ENCODE measurements at regions not wholly inside any gene's neighbourhood (a gene's known extent, or its start where the extent isn't known, plus 50 kb on each side); places are given as distances from the start of the nearest gene placed in this dataset.

GRCh38 chr1:194355488-194356106 is 1169.2 kb upstream of the B3GALT2 start:
- H2AFZ ChIP-seq (ENCODE audit: low read length), result no peak overlapping the region
- H3K4me3 ChIP-seq (ENCODE audit: low read depth, low read length, poor library complexity, severe bottlenecking), result no peak overlapping the region
- H3K27ac ChIP-seq (ENCODE audit: low read depth, low read length, poor library complexity, severe bottlenecking), result no peak overlapping the region
- H4K20me1 ChIP-seq (ENCODE audit: insufficient read depth, low read length), result no peaks in the 10 kb centered on the region
- H3K9me3 ChIP-seq (ENCODE audit: low read length), result no peaks in the 10 kb centered on the region
- peaks cover 4% of the 10 kb centered on the region for H3K4me1 ChIP-seq (ENCODE audit: insufficient read depth, low read length, poor library complexity, severe bottlenecking)
- no peak for DNase-seq (ENCODE audit: low spot score)
- BruUV-seq (replicated peaks), result no TSS peak
- no peak overlapping the region for H3K4me2 ChIP-seq (ENCODE audit: low read length)
- CTCF ChIA-PET (ENCODE audit: unreplicated experiment), result no interaction called here
- no peaks in the 10 kb centered on the region for H3K79me2 ChIP-seq (ENCODE audit: insufficient read depth, low read depth, low read length)
- no peak for TF ChIP-seq EZH2phosphoT487 (IDR thresholded peaks at IDR 0.05; ENCODE audit: borderline replicate concordance, low read depth, low read length)
- no peak for TF ChIP-seq CTCF (conservative IDR thresholded peaks at IDR 0.05; ENCODE audit: low read length)
- no peaks in the 10 kb centered on the region for H3K9me2 ChIP-seq (ENCODE audit: insufficient read depth, low read length)
- no peaks in the 10 kb centered on the region for H3K36me3 ChIP-seq (ENCODE audit: insufficient read depth, low read length)
- POLR2A ChIA-PET, result interaction anchor here (1.0 kb wide), 1 partner anchor 12 kb away, joined by 3 read pairs; no protein-coding TSS in a partner anchor
- intact Hi-C loops (cut with micrococcal nuclease; ENCODE audit: unreplicated experiment), result no loop called here

GRCh38 chr1:194353121-194353520 is 1166.7 kb upstream of the B3GALT2 start:
- no peak overlapping the region for H3K4me2 ChIP-seq (ENCODE audit: low read length)
- H3K9me3 ChIP-seq (ENCODE audit: low read length), result no peaks in the 10 kb centered on the region
- no peak overlapping the region for H3K4me3 ChIP-seq (ENCODE audit: low read depth, low read length, poor library complexity, severe bottlenecking)
- intact Hi-C loops (cut with micrococcal nuclease; ENCODE audit: unreplicated experiment), result no loop called here
- no peak overlapping the region for H2AFZ ChIP-seq (ENCODE audit: low read length)
- CTCF ChIA-PET (ENCODE audit: unreplicated experiment), result no interaction called here
- no peaks in the 10 kb centered on the region for H3K79me2 ChIP-seq (ENCODE audit: insufficient read depth, low read depth, low read length)
- BruUV-seq (replicated peaks), result no TSS peak
- POLR2A ChIA-PET, result no interaction called here
- H3K4me1 ChIP-seq (ENCODE audit: insufficient read depth, low read length, poor library complexity, severe bottlenecking), result peaks cover 4% of the 10 kb centered on the region
- TF ChIP-seq EZH2phosphoT487 (IDR thresholded peaks at IDR 0.05; ENCODE audit: borderline replicate concordance, low read depth, low read length) (no peak), CTCF (conservative IDR thresholded peaks at IDR 0.05; ENCODE audit: low read length) (no peak)
- no peaks in the 10 kb centered on the region for H3K9me2 ChIP-seq (ENCODE audit: insufficient read depth, low read length)
- no peaks in the 10 kb centered on the region for H4K20me1 ChIP-seq (ENCODE audit: insufficient read depth, low read length)
- DNase-seq (ENCODE audit: low spot score), result no peak
- no peak overlapping the region for H3K27ac ChIP-seq (ENCODE audit: low read depth, low read length, poor library complexity, severe bottlenecking)
- H3K36me3 ChIP-seq (ENCODE audit: insufficient read depth, low read length), result no peaks in the 10 kb centered on the region

GRCh38 chr1:194347200-194347599 is 1160.8 kb upstream of the B3GALT2 start:
- no peaks in the 10 kb centered on the region for H4K20me1 ChIP-seq (ENCODE audit: insufficient read depth, low read length)
- intact Hi-C loops (cut with micrococcal nuclease; ENCODE audit: unreplicated experiment), result no loop called here
- no peaks in the 10 kb centered on the region for H3K9me2 ChIP-seq (ENCODE audit: insufficient read depth, low read length)
- no peak overlapping the region for H3K4me2 ChIP-seq (ENCODE audit: low read length)
- H3K79me2 ChIP-seq (ENCODE audit: insufficient read depth, low read depth, low read length), result no peaks in the 10 kb centered on the region
- no peaks in the 10 kb centered on the region for H3K9me3 ChIP-seq (ENCODE audit: low read length)
- H3K4me3 ChIP-seq (ENCODE audit: low read depth, low read length, poor library complexity, severe bottlenecking), result no peak overlapping the region
- BruUV-seq (replicated peaks), result no TSS peak
- no peaks in the 10 kb centered on the region for H3K4me1 ChIP-seq (ENCODE audit: insufficient read depth, low read length, poor library complexity, severe bottlenecking)
- DNase-seq (ENCODE audit: low spot score), result no peak
- POLR2A ChIA-PET, result interaction anchor here (0.5 to 1.2 kb wide), 2 partner anchors 10 to 343 kb away, joined by 3 to 4 read pairs; no protein-coding TSS in a partner anchor
- no peak for TF ChIP-seq EZH2phosphoT487 (IDR thresholded peaks at IDR 0.05; ENCODE audit: borderline replicate concordance, low read depth, low read length)
- H3K27ac ChIP-seq (ENCODE audit: low read depth, low read length, poor library complexity, severe bottlenecking), result no peak overlapping the region
- CTCF ChIA-PET (ENCODE audit: unreplicated experiment), result no interaction called here
- no peaks in the 10 kb centered on the region for H3K36me3 ChIP-seq (ENCODE audit: insufficient read depth, low read length)
- no peak overlapping the region for H2AFZ ChIP-seq (ENCODE audit: low read length)
